ENCODE measurements at regions not wholly inside any gene's neighbourhood (a gene's known extent, or its start where the extent isn't known, plus 50 kb on each side); places are given as distances from the start of the nearest gene placed in this dataset.

GRCh38 chr3:177735431-177735830 is 538.1 kb upstream of the TBL1XR1 start:
- H3K4me3 ChIP-seq (ENCODE audit: low read length): no peak overlapping the region
- no peak for TF ChIP-seq CTCF (conservative IDR thresholded peaks at IDR 0.05; ENCODE audit: low read depth, low read length)
- no peak for DNase-seq (ENCODE audit: low read depth)

- TF ChIP-seq CTCF (conservative IDR thresholded peaks at IDR 0.05; ENCODE audit: low read depth, low read length): no peak
- DNase-seq (ENCODE audit: low read depth): no peak
- H3K4me3 ChIP-seq (ENCODE audit: low read length): no peak overlapping the region
These were observed 542.2 kb upstream of the TBL1XR1 start for GRCh38 chr3:177739461-177739860.

GRCh38 chr3:177740254-177740653 is 543.0 kb upstream of the TBL1XR1 start:
- DNase-seq (ENCODE audit: low read depth): no peak
- no peak overlapping the region for H3K4me3 ChIP-seq (ENCODE audit: low read length)
- no peak for TF ChIP-seq CTCF (conservative IDR thresholded peaks at IDR 0.05; ENCODE audit: low read depth, low read length)

- DNase-seq (ENCODE audit: low read depth): no peak
- no peak overlapping the region for H3K4me3 ChIP-seq (ENCODE audit: low read length)
- no peak for TF ChIP-seq CTCF (conservative IDR thresholded peaks at IDR 0.05; ENCODE audit: low read depth, low read length)
These were observed 545.0 kb upstream of the TBL1XR1 start for GRCh38 chr3:177742273-177742672.

- no peak for DNase-seq (ENCODE audit: low read depth)
- H3K4me3 ChIP-seq (ENCODE audit: low read length): no peak overlapping the region
- TF ChIP-seq CTCF (conservative IDR thresholded peaks at IDR 0.05; ENCODE audit: low read depth, low read length): no peak
These were observed 546.0 kb upstream of the TBL1XR1 start for GRCh38 chr3:177743173-177743890.

GRCh38 chr3:177744873-177745606 is 547.8 kb upstream of the TBL1XR1 start:
- H3K4me3 ChIP-seq (ENCODE audit: low read length): no peak overlapping the region
- DNase-seq (ENCODE audit: low read depth): no peak
- no peak for TF ChIP-seq CTCF (conservative IDR thresholded peaks at IDR 0.05; ENCODE audit: low read depth, low read length)

- DNase-seq (ENCODE audit: low read depth): no peak
- TF ChIP-seq CTCF (conservative IDR thresholded peaks at IDR 0.05; ENCODE audit: low read depth, low read length): no peak
- H3K4me3 ChIP-seq (ENCODE audit: low read length): no peak overlapping the region
These were observed 548.3 kb upstream of the TBL1XR1 start for GRCh38 chr3:177745607-177746005.
